HCT116 (cell line): ENCODE measurements at regions not wholly inside any gene's neighbourhood (a gene's known extent, or its start where the extent isn't known, plus 50 kb on each side); places are given as distances from the start of the nearest gene placed in this dataset.

Experiments
- EZH2 ChIP-seq: fragments of 200-600 bp; sonication (generic); IDR thresholded peaks from 2 replicates; pipeline ENCODE4 v1.6.1; 2017; ENCODE audit warnings: antibody characterized with exemption, mixed run types
- POLR2A ChIP-seq: IDR thresholded peaks from 2 replicates; pipeline ENCODE4 v1.7.0; 2011; ENCODE audit warnings: borderline replicate concordance; ENCODE audit not compliant: insufficient read depth, insufficient read length; ENCODE audit errors: extremely low read depth
- POLR2AphosphoS5 ChIP-seq: IDR thresholded peaks from 2 replicates; pipeline ENCODE4 v1.6.1; 2011; ENCODE audit warnings: mild to moderate bottlenecking, low read depth, low read length, moderate library complexity

DNA sequence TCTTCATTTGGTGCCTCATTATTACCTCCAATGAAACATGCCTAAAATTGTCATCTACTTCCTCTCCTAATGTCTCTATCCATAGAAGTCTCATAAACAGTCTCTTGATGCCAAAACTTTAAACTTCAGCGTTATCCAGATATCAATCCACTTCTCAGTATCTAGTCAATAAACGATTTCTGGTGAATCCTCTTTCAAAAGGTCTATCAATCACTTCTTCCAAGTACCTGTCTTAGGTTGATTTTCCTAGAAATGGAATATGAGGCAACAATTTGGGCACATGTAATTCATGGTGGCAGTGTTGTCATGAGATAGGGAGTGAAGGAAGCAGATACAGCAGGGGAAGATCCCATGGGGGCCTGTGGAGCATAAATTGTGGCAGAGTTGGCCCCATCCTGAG lies 348.5 kb upstream of the POU1F1 start:
- TF ChIP-seq EZH2 = no peak
- no peak for TF ChIP-seq POLR2AphosphoS5
- TF ChIP-seq POLR2A = no peak
